Prostate gland (tissue), 2 donors: ENCODE measurements at regions not wholly inside any gene's neighbourhood (a gene's known extent, or its start where the extent isn't known, plus 50 kb on each side); places are given as distances from the start of the nearest gene placed in this dataset.

Experiments
- POLR2A ChIP-seq: fragments of 450-650 bp; IDR thresholded peaks from one replicate; pipeline ENCODE4 v1.6.1; 2016; ENCODE audit warnings: antibody characterized with exemption, mild to moderate bottlenecking
- POLR2AphosphoS5 ChIP-seq: sonication (generic); formaldehyde crosslinking; IDR thresholded peaks from one replicate; pipeline ENCODE4 v1.6.1; 2017; ENCODE audit warnings: antibody characterized with exemption
- TF ChIP-seq, protein P1 (sequence below), 4 experiments: fragments of 200-600 bp in 2 of 4; fragments of 450-650 bp in 2 of 4; sonication (generic) in 2 of 4; IDR thresholded peaks; 1 replicate in 3 of 4; 2 replicates in 1 of 4; pipeline ENCODE4 v1.5.1; 2016 to 2019; ENCODE audit warnings: antibody characterized with exemption in 4 of 4, mild to moderate bottlenecking in 2 of 4, moderate library complexity in 2 of 4

GRCh38 chr5:66538531-66538930 lies 57.7 kb upstream of the MAST4 start:
- TF ChIP-seq, protein P1, sequence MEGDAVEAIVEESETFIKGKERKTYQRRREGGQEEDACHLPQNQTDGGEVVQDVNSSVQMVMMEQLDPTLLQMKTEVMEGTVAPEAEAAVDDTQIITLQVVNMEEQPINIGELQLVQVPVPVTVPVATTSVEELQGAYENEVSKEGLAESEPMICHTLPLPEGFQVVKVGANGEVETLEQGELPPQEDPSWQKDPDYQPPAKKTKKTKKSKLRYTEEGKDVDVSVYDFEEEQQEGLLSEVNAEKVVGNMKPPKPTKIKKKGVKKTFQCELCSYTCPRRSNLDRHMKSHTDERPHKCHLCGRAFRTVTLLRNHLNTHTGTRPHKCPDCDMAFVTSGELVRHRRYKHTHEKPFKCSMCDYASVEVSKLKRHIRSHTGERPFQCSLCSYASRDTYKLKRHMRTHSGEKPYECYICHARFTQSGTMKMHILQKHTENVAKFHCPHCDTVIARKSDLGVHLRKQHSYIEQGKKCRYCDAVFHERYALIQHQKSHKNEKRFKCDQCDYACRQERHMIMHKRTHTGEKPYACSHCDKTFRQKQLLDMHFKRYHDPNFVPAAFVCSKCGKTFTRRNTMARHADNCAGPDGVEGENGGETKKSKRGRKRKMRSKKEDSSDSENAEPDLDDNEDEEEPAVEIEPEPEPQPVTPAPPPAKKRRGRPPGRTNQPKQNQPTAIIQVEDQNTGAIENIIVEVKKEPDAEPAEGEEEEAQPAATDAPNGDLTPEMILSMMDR (IDR thresholded peaks at IDR 0.05): no peak
- TF ChIP-seq POLR2A (no peak), POLR2AphosphoS5 (no peak)
